Stimulated activated CD8-positive, alpha-beta memory T cell treated with anti-CD3 and anti-CD28 coated beads, Interleukin-15, amount 100 ng/mL, for 48 hours (primary cell): ENCODE measurements at regions not wholly inside any gene's neighbourhood (a gene's known extent, or its start where the extent isn't known, plus 50 kb on each side); places are given as distances from the start of the nearest gene placed in this dataset.

Source experiments
- DNase-seq, 2 donors: peaks; one replicate each; pipeline ENCODE4 v3.0.0-alpha.2; 2020; ENCODE audit warnings: low read depth in 2 of 2

- no peak for DNase-seq
These were observed 51.7 kb upstream of the G2E3 start for GRCh38 chr14:30507209-30507608.
